Uterus (tissue), 3 donors: ENCODE measurements at regions not wholly inside any gene's neighbourhood (a gene's known extent, or its start where the extent isn't known, plus 50 kb on each side); places are given as distances from the start of the nearest gene placed in this dataset.
A peak's percentile ranks its signal among the peaks of the same experiment; 100 is the strongest.

Source experiments
- DNase-seq, 2 donors: peaks; one replicate each; pipeline ENCODE4 v3.0.0-alpha.2; 2019 to 2020
- H3K27ac ChIP-seq, 2 donors: fragments of 200-600 bp; sonication (generic); 1 replicate in 1 of 2; 2 replicates in 1 of 2; pipeline ENCODE4 v1.5.1; 2016 to 2018
- H3K27me3 ChIP-seq, 2 donors: fragments of 200-600 bp; sonication (generic); one replicate each; pipeline ENCODE4 v1.5.1; 2018 to 2019; ENCODE audit warnings: control low read depth in 1 of 2
- H3K36me3 ChIP-seq, 2 donors: fragments of 200-600 bp; sonication (generic); one replicate each; pipeline ENCODE4 v1.5.1; 2019; ENCODE audit warnings: control low read depth in 1 of 2
- H3K4me1 ChIP-seq, 2 donors: fragments of 200-600 bp; sonication (generic); one replicate each; pipeline ENCODE4 v1.5.1; 2018 to 2019; ENCODE audit warnings: control low read depth in 1 of 2
- H3K4me3 ChIP-seq, 2 donors: fragments of 200-600 bp; sonication (generic); 1 replicate in 1 of 2; 2 replicates in 1 of 2; pipeline ENCODE4 v1.5.1; 2018 to 2019; ENCODE audit warnings: mild to moderate bottlenecking in 1 of 2
- H3K9me3 ChIP-seq, 2 donors: fragments of 200-600 bp; sonication (generic); one replicate each; pipeline ENCODE4 v1.5.1; 2019; ENCODE audit warnings: control low read depth in 1 of 2
- CTCF ChIP-seq, 4 experiments: fragments of 200-600 bp in 2 of 4; fragments of 450-650 bp in 2 of 4; sonication (generic) in 2 of 4; IDR thresholded peaks; one replicate each; pipeline ENCODE4 v1.5.1; 2016 to 2019; ENCODE audit warnings: antibody characterized with exemption in 4 of 4, mild to moderate bottlenecking in 2 of 4, moderate library complexity in 1 of 4
- POLR2A ChIP-seq, 2 donors: fragments of 450-650 bp; IDR thresholded peaks; one replicate each; pipeline ENCODE4 v1.6.1; 2016; ENCODE audit warnings: antibody characterized with exemption in 2 of 2, mild to moderate bottlenecking in 1 of 2, moderate library complexity in 1 of 2
- intact Hi-C: fragments of 100-400 bp; cut with DNase I; formaldehyde crosslinking; loops from one replicate; pipeline ENCODE4 v1.15.1; 2023; ENCODE audit warnings: low total_unique reads
- donor health status: DM: yes; HTN: yes; CAD: no.

GRCh38 chr17:31598921-31599571, 207.6 kb downstream of the RAB11FIP4 start:
- intact Hi-C loops: no loop called here
- DNase-seq: no peak

GRCh38 chr17:31598399-31598782, 206.9 kb downstream of the RAB11FIP4 start:
- TF ChIP-seq POLR2A (IDR thresholded peaks at IDR 0.05) (no peak), CTCF (IDR thresholded peaks at IDR 0.05) (no peak)
- no peak overlapping the region for H3K4me3 ChIP-seq
- H3K4me1 ChIP-seq: peaks cover 0 to 10% of the 10 kb centered on the region in 2 donors
- H3K27ac ChIP-seq: no peak overlapping the region
- intact Hi-C loops: no loop called here
- DNase-seq: no peak
- no peaks in the 10 kb centered on the region for H3K36me3 ChIP-seq
- H3K27me3 ChIP-seq: no peaks in the 10 kb centered on the region
- H3K9me3 ChIP-seq: no peaks in the 10 kb centered on the region

More at GRCh38 chr17:31598921-31599571, 207.6 kb downstream of the RAB11FIP4 start:
- H3K9me3 ChIP-seq: no peaks in the 10 kb centered on the region
- no peaks in the 10 kb centered on the region for H3K36me3 ChIP-seq
- H3K27me3 ChIP-seq: no peaks in the 10 kb centered on the region
- no peak overlapping the region for H3K27ac ChIP-seq
- no peak overlapping the region for H3K4me3 ChIP-seq
- peaks cover 0 to 10% of the 10 kb centered on the region in 2 donors for H3K4me1 ChIP-seq
- TF ChIP-seq POLR2A (IDR thresholded peaks at IDR 0.05): no peak
- no peak for TF ChIP-seq CTCF (IDR thresholded peaks at IDR 0.05)

GRCh38 chr17:31597646-31598398, 206.3 kb downstream of the RAB11FIP4 start:
- Histone ChIP-seq H3K4me3 (no peak overlapping the region), H3K27ac (no peak overlapping the region), H3K4me1 (peaks cover 0 to 10% of the 10 kb centered on the region in 2 donors), H3K36me3 (no peaks in the 10 kb centered on the region), H3K27me3 (no peaks in the 10 kb centered on the region), H3K9me3 (no peaks in the 10 kb centered on the region)
- TF ChIP-seq CTCF (IDR thresholded peaks at IDR 0.05) (no peak), POLR2A (IDR thresholded peaks at IDR 0.05) (no peak)
- DNase-seq: no peak
- intact Hi-C loops: no loop called here

- Histone ChIP-seq H3K27ac (peak overlapping the region; percentile 54 to 59), H3K27me3 (no peaks in the 10 kb centered on the region), H3K9me3 (no peaks in the 10 kb centered on the region), H3K4me3 (no peak overlapping the region), H3K36me3 (no peaks in the 10 kb centered on the region), H3K4me1 (peaks cover 0 to 10% of the 10 kb centered on the region in 2 donors)
- peak; percentile 64 to 69 for DNase-seq
- TF ChIP-seq POLR2A (IDR thresholded peaks at IDR 0.05): no peak
- TF ChIP-seq CTCF (IDR thresholded peaks at IDR 0.05): peak in 1 of 4 experiments; percentile 9
- intact Hi-C loops: no loop called here
These were observed 205.2 kb downstream of the RAB11FIP4 start for GRCh38 chr17:31596382-31597323.
